CD4-positive, alpha-beta T cell treated with Interleukin-6 at 100 ng/mL for 8 hours (primary cell): ENCODE measurements at regions not wholly inside any gene's neighbourhood (a gene's known extent, or its start where the extent isn't known, plus 50 kb on each side); places are given as distances from the start of the nearest gene placed in this dataset.
"Not testable (repeated sequence)": the region's sequence is repeated elsewhere in the genome, so short reads cannot be mapped to it uniquely, and the experiment has no call there.

Experiments
- DNase-seq: peaks from one replicate; pipeline ENCODE4 v3.0.0-alpha.2; 2020; ENCODE audit warnings: mixed read lengths, low spot score

DNA sequence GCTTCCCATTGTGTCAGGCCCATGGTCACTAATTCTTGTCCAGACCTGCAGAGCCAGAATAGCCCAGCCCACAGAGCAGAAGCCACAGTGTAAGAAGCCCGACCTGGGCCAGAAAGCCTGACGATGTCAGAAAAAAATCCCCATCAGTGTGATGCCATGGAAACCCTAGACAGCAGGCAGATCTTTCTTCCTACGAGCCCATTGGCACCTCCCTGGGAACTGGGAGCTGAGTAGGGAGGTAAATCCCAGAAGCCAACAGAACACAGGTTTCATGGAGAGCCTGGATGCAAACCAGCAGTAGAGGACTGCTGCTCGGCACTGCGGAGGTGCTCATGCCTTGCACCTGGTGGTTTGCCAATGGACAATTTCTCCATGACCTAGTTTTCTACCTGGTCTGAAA lies 82.2 kb upstream of the SLC22A16 start:
- DNase-seq, result no peak

DNA sequence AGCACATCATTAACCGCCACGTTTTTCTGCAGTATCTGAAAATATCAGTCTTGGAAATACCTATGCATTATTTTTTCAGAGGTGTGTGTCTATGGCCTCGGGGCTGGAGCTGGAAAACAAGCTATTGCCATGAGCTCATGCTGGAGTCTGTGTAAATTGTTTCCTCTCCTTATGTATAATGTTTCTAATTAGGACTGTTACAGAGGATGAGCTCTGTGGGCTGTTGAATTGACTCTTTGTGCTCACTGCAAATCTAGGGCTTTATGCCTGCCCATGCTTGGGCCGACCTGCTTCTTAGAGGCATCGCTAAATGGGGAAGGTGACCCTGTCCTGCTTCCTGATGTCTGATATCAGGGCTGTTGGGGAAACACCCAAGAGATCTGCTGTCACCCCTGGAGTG lies 80.8 kb upstream of the SLC22A16 start:
- DNase-seq, result no peak

DNA sequence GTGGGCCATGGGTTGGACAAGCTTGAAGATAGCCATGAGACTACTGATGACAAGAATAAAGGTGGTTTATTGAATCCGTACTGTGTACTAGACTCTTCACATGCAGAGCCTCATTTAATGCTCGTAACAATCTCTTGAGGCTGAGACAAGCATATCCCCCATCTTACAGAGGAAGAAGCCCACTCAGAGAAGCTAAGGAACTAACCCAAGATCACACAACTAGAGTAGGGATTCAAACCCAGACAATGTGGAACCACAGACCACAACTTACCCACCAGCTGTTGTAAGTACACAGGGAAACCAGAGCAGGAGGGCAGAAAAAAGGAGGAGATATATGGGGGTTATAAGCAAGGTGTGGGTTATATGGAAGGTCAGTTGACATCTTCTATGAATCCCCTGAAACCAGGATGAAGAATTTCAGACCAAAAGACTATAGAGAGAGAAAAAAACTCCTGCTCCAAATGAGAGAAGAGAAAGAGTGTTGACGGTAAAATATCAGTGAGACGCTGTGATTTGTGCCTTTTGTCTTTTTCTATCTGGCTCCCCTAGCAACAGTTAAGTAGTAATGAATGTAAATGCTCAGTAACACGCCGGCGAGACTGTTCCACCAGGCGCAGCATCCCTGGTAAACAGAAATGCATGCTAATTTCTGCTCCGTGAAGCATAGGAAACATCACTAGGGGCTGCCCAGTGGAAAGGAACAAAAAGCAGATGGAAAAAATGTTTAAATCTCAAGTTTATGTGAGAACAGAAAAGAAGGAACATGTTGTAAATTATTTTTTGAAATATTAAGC lies 80.1 kb upstream of the SLC22A16 start:
- DNase-seq, result no peak

DNA sequence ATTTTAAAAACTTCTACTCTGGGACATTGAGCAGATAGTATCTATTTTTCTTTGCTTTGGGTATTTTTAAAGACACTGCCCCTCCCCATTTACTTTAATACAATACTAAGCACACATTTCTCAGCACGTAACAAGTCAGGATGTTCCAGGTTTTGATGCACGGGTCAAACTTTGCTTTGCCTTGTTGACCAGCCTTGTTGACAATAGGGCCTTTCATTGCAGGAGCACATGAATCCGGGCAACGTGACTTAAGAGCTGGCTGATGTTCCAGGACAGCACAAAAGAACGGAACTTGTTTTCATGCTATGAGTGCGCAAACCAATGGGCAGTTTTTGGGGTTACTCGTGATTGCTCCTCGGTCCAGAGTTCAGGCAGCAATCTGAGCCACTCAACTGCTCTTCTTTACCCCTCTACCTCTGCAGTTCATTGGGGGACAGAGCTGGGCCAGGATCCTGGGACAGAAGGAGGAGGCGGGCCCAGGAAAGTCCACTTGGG lies 78.6 kb upstream of the SLC22A16 start:
- no peak for DNase-seq

DNA sequence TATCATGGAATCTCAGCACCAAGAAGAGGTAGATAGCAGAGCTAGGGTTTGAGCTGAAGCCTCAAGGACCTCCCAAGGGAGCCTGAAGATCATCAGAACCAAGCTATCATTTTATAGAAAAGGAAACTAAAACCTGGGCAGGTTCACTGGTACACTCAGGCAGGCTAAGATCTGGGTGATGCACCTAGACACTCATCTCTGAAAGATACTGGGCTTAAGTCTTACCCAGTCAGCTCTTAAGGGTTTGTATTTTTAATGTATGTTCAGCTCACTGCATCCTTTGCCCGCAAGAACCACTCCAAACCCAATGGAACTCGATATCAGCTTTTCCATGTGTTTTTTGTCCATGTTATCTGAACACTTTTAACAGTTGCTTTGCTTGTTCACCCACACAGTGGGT lies 78.0 kb upstream of the SLC22A16 start:
- DNase-seq, result no peak

DNA sequence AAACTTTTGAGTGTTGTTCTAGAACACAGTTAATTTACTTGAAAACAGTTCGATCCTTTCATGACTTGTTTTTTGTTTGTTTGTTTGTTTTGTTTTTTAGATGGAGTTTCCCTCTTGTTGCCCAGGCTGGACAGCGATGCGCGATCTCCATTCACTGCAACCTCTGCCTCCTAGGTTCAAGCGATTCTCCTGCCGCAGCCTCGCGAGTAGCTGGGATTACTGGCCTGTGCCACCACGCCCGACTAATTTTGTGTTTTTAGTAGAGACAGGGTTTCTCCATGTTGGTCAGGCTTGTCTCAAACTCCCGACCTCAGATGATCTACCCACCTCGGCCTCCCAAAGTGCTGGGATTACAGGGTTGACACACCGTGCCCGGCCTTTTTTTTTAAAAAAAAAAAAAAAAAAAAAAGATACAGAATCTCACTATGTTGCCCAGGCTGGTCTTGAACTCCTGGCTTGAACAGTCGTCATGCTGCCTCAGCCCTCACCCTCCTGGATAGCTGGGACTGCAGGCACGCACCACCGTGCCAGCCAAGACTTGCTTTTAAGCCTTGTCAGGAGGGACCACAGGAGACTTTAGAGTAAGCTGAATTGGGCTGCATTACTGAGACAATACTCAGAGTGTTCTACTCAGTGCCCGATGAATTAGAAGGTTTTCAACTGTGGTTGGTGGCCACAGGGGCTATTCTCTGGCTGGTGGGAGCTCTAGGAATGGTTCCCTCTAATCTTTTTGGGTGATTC lies 76.7 kb upstream of the SLC22A16 start:
- no peak for DNase-seq

DNA sequence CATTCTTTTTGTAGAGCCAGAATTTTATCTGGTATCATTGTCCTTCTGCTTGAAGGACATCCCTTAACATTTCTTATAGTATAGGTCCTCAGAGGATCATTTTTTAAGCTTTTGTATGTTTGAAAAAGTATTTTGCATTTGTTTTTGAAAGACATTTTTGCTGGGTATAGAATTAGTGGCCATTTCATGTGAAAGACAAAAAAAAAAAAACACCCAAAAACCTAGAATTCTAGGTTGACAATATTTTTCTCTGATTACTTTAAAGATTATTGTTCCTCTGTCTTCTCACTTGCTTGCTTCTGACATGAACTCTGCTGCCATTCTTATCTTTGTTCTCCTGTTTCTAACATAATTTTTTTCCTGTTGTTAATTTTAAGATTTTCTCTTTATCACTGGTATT lies 75.7 kb upstream of the SLC22A16 start:
- no peak for DNase-seq

DNA sequence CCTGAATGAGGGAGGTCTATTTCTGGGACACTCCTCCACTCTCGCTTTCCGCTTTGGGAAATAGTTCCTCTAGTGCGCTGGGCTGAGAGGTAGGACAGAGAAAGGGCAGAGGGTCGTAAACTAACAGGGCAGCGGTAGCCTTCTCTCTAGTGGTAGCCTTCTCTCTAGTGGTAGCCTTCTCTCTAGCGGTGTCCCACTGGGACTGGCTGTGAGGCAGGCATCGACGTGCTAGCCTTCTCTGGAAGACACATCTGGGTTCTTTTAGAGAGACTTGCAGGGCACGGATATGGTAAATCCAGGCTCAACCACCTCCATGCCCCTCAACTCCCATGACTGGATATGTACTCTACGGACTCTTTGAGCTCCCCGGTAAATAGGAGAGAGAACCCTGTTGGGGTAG lies 74.7 kb upstream of the SLC22A16 start:
- no peak for DNase-seq

DNA sequence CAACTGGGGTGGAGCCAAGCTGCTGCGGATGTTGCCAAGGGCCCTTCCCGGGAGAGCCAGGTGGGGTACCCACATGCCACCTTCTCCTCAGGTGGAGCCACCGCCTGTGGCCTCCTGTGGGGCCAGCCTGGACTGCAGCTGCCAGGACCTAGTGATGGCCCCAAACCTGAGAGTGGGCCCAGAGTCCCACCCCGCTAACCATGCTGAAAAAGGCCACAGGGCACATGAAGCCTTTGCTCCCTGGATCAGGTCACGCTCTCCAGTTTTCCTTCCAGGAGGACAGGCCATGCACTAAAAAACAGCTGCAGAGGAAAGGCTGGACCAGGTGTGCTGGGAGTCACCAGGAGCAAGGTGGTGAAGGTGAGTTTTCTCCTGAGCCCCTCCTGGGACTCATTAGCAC lies 73.9 kb upstream of the SLC22A16 start:
- no peak for DNase-seq

DNA sequence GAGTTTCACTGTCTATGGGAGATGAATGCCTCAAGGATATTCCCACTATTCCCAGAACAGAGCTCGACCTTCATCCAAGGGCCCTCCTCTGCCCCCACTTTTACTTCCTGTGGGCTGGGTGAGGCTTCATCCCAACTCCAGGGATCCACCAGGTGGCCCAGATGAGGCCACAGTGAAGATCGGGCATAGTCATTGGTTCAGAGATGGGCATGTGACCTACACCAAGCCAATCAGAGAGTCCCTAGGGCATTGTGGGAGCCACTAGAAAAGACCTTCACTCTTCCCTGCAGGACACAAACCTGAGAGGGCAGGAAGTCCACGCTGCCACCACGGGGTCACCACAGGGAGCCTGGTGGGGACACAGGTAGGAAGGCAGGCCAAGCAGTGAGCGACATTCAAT lies 72.9 kb upstream of the SLC22A16 start:
- DNase-seq, result no peak

DNA sequence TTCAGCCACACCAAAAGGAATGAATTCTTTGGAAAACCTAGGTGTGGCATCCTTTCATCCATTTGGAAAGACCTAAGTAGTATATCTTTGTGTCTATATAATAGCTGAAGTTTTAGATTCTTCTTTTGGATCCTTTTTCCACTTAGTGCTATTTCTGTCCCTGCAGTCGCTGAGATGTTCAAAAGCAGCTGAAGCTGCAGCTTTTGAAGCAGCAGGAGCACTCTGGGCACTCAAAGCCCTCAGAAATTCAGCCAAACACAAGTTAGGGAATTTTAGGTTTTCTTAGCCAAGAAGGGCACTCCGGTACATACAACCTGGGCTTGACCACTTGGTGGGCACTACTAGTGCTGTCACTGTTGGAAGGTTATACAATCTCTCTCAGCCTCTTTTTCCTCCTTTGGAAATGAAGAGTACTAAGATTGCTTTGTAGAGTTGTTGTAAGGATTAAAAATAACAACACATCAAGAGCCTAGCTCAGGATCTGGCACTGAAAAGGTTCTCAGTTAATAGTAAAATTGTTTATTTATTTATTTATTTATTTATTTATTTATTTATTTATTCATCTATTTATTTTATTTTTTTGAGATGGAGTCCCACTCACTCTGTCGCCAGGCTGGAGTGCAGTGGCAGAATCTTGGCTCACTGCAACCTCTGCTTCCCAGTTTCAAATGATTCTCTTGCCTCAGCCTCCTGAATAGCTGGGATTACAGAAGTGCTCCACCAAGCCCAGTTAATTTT lies 71.9 kb upstream of the SLC22A16 start:
- no peak for DNase-seq

DNA sequence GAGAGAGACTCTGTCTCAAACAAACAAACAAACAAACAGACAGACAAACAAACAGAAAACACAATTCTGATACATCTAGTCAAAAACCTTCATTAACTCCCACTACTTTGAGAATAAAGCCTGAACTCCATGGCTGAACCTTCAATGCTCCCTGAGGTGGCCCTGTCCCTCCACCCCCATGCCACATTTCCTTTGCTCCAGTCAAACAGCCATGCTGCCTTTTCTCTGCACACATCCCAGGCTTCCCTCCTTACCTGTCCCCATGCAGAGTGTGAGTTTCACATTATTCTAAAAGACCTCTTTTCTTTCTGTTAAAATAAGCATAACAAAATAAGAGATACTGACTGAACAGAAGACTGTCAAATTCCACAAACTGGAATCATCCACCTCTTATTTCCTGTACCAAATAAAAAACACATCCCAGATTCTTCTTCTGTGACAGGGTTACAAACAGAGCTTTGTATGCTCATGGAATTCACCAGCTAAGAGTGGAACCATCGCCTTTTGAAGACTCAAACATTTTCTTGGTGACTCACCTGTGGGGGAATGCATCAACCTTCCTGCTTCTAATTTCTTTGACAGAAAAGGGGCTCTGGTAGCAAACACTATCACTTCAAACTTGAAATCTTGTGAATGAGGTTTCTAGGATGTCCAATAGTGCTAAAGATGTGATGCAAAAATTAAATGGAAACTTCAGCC lies 71.0 kb upstream of the SLC22A16 start:
- no peak for DNase-seq

DNA sequence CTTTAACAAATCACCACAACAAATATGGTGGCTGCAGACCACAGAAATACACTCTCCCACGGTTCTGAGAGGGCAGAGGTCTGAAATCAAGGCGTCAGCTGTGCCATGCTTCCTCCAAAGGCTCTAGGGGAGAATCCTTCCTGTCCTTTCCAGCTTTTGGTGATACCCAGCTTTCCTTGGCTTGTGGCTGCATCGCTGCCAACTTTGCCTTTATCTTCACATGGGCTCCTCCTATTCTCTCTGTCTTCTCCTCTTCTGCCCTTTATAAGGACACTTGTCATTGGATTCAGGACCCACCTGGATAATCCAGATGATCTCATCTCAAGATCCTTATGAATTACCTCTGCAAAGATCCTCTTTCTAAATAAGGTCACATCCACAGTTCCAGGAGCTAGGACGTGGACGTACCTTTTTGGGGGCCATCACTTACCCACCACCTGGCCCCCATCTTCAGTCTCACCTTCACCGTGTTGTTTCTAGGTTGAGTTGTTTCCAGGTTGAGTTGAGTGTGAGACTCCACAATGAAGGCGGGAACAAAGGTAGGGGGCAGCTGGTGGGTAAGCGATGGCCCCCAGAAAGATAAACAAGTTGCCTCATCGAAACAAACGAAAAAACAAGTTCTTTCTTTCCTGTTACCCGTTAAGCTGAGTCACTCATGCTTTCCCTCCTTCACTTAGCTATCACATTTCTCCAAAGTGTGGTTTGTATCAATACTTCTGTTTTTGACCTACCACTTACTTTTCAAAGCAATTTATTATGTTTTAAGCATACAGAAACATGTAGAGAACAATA lies 68.9 kb upstream of the SLC22A16 start:
- DNase-seq, result no peak

DNA sequence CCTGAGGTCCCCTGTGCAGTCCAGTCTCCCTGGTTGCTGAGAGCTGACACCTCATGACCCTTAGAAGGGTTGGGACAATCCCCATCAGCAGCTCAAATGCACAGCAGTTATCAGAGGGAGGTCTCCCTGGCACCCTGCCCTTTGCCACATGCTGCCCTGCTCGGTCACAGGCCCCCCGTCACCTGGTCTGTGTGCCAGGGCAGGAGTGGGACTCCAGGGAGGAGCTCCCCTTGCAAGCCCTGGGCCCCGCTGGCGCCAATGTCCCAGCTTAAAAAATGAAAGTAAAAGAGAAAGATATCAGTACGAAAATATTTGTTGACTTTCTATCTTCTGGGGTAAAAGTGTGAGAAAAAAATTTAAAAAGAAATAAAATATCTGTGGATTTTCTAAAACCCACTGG lies 68.1 kb upstream of the SLC22A16 start:
- DNase-seq, result no peak

DNA sequence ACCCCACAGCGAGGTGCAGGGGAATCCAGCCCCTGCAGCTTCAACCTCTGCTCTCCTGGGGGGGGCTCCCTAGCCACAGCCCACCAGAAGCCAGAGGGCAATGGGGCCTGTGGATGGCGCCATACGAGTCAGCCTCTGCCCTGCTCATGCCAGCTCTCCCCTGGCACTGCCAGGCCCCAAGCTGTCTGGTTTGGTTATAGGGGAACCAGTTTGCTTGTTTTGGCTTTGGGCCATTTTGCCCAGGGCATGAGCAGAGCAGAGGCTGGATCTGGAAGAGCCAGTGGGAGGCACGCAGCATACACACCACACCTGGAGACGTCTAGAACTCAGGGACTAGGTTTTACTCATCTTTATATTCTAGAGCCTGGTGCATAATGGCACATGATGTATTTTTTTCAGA lies 66.7 kb upstream of the SLC22A16 start:
- DNase-seq, result no peak

DNA sequence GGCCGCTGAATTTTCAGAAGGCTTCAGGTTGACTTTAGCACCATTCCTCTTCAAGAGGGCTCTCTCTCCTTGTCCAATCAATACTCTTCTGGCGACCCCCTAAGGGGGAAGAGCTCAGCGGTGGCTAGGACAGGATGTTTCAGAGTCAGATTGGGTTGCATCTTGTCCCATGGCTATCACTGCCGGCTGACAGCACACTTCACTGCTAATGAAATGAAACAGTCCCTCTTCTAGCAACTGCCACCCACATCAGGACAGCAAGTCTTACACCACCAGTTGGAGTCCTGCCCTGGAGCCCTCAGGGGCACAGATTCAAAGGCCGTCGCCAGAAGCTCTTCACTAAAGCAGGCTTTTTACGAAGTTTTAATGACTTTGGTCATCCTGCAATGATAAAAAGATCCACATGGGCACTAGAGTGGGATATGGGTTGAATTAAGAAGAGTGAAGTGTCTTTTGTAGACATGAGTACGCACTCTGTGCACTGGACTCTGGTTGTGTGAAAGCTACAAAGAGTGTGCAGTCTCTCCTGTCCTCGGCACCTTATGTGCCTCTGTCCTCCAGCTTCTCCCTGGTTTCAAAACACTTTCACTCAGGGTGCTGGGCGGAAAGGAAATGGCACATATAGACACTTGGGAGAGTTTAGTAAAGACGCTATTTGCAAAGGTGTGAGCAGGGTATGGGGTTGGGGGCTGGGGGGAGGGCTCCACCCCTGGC lies 66.1 kb upstream of the SLC22A16 start:
- DNase-seq, result no peak

DNA sequence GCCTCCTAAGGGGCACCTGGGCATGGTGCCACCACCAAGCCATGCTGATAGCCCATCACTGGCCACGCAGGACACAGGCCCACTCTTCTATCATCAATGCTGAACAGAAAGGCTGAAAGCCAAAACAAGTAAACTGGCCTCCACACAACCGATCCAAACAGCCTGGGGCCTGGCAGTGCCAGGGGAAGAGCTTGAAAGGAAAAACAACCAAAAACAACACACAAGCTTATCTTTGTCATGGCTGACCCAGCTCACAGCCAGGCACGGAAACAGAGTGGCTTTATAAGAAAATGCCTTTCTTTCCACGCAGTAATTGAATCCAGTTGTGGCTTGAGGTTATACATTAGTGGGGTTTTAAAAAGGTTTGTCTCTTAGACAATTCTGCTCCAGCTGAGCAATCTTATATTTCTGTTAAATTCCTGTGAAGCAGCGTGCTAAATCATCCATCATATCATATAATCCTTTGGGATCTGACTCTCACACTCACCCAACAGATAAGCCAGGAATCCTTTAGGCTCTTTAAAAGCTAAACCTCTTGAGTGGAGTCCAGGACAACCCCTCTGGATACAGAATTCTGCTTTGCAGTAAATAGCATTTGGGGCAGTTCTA lies 65.4 kb upstream of the SLC22A16 start:
- DNase-seq, result no peak

DNA sequence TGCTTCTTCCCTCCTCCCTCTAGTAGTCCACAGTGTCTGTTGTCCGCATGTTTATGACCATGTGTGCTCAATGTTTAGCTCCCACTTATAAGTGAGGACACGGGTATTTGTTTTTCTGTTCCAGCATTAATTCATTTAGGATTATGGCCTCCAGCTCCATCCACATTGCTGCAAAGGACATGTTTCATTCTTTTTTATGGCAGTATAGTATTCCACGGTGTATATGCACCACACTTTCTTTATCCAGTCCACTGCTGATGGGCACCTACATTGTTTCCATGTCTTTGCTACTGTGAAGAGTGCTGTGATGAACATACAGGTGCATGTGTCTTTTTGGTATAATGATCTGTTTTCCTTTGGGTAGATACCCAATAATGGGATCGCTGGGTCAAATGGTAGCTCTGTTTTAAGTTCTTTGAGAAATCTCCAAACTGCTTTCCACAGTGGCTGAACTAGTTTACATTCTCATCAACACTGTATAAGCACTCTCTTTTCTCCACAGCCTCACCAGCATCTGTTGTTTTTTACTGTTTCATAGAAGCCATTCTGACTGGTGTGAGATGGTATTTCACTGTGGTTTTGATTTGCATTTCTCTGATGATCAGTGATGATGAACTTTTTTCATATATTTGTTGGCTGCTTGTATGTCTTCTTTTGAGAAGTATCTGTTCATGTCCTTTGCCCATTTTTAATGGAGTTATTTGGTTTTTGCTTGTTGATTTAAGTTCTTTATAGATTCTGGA lies 63.0 kb upstream of the SLC22A16 start:
- DNase-seq, result not testable (repeated sequence)

DNA sequence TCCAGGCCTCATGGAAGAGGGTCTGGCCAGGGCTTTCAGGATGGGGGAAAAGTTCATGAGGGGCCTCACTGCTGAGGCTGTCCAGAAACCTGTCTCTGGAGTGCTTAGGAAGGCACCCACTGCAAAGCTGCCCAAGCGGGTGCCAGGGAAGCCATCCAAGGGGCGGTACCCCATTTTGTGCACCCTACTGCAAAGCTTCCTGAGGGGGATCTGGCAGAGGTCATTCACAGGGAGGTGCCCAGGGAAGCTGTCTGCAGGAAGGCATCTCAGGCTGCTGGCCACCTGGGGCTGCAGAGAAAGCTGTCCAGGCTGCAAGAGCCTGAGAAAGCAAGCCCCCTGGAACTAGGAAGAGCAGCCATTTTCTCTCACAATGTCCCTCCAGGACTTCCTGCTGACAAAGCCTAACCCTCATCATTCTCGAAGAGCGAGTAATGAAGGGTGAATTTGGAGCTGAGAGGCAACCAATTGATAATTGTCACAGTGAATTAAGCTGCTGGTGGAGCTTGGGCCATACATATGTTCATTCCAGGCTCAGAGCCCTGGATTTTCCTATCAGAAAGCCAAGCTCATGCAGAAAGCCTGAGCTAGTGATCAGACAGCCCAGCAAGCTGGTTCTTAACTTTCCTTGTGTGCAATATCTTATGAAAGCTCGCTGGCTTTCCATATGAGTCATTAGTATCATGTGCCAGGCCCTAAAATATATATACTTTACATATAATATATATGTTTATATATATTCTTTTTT lies 62.2 kb upstream of the SLC22A16 start:
- DNase-seq, result no peak
